ENCODE measurements at regions not wholly inside any gene's neighbourhood (a gene's known extent, or its start where the extent isn't known, plus 50 kb on each side); places are given as distances from the start of the nearest gene placed in this dataset.

DNA sequence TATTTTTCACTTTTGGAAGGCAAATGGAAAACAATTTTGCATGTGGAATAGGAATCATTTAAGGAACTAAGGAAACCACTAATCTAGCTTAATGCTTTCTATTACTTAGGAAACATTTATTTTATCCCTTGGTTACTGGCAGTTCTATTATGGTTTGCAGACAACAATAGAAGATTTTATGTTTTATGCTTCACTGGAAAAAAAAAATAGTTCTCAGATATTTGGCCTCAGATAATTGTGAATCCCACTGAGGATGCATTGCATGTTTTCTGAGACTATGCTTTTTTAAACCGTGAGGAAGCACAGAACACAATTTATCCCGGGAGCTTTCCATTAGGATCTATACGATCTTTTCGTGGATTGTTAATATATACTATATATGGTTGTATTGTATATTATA, 356.9 kb downstream of the CSNK1G3 start:
- no peak for TF ChIP-seq ZFX (IDR thresholded peaks at IDR 0.05; ENCODE audit: borderline replicate concordance)
- TF ChIP-seq, protein P1, sequence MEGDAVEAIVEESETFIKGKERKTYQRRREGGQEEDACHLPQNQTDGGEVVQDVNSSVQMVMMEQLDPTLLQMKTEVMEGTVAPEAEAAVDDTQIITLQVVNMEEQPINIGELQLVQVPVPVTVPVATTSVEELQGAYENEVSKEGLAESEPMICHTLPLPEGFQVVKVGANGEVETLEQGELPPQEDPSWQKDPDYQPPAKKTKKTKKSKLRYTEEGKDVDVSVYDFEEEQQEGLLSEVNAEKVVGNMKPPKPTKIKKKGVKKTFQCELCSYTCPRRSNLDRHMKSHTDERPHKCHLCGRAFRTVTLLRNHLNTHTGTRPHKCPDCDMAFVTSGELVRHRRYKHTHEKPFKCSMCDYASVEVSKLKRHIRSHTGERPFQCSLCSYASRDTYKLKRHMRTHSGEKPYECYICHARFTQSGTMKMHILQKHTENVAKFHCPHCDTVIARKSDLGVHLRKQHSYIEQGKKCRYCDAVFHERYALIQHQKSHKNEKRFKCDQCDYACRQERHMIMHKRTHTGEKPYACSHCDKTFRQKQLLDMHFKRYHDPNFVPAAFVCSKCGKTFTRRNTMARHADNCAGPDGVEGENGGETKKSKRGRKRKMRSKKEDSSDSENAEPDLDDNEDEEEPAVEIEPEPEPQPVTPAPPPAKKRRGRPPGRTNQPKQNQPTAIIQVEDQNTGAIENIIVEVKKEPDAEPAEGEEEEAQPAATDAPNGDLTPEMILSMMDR (IDR thresholded peaks at IDR 0.05): no peak

DNA sequence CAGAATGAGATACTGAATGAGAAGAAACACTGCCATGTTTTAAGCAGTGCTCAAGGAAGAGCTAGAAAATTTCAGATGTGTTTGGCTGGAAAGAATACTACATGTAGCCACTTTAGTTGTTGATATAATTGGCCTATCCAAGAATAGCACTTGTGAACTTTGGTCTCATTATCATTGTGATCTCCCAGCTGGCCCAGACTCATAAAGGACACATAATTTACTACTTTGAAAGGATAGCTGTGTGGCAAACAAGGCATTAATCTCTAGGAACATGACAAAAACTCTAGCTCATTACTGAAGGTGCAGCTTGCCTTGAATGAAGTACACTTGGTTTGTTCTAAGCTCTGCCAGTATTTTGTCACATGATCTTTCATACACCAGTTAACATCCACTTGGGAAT, 356.3 kb downstream of the CSNK1G3 start:
- TF ChIP-seq, protein P1 (IDR thresholded peaks at IDR 0.05): no peak
- no peak for TF ChIP-seq ZFX (IDR thresholded peaks at IDR 0.05; ENCODE audit: borderline replicate concordance)
- H3K27ac ChIP-seq: no peak overlapping the region

More for the DNA sequence above, 356.9 kb downstream of the CSNK1G3 start:
- no peak overlapping the region for H3K27ac ChIP-seq

DNA sequence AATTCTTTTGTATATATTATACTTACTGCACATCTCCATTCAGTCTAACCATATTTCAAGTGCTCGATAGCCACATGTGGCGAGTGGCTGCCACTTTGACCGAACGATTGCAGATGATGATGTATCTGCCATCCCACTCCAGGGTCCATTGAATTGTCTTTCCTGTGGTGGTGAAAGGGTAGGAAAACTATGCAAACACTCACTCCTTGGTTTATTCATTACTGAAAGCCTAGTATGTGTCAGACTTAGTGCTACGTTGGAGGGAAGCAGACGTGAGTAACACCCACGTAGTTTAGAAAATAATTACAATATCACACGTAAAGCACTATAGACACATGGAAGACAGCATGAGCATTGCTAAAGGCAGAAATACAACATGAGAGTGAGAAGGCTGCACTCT, 353.7 kb downstream of the CSNK1G3 start:
- H3K27ac ChIP-seq: no peak overlapping the region
- TF ChIP-seq, protein P1 (IDR thresholded peaks at IDR 0.05): no peak
- TF ChIP-seq ZFX (IDR thresholded peaks at IDR 0.05; ENCODE audit: borderline replicate concordance): no peak

DNA sequence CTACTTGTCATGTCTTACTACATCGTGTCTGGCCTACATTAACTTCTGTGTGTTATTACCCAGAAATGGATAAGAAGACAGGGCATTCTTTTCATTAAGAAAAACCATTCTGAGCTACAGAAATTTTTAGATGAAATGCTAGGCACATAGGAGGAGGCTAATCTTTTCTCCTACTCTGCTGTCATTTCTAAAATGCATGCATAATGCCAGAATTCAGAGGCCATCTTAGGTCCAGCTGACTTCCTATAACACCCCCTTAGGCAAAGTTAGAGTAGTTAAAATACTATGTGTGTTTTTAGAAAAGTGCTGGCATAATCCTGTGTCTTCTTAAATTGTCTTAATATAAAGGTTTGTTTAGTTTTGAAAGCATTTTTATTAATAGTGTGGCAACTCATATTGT, 352.6 kb downstream of the CSNK1G3 start:
- TF ChIP-seq ZFX (IDR thresholded peaks at IDR 0.05; ENCODE audit: borderline replicate concordance): no peak
- TF ChIP-seq, protein P1 (IDR thresholded peaks at IDR 0.05): no peak
- no peak overlapping the region for H3K27ac ChIP-seq

DNA sequence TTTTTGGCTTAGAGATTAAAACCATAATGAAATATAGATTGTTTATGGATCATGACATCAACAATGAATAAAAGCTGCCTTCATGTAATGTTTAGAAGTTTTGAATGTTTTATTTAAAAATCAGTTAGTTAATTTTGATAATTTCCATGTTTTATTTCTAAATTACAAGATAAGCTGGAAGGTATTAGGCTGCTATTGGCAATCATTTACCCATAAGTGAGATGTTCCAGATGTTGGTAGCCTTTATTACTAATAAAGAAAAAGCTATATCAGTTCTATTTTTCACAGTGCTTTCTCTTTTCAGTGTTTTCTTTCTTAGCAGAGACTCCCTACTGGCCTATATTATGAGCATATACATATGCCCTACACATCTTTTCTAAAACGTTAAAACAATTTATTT, 347.0 kb downstream of the CSNK1G3 start:
- H3K27ac ChIP-seq: no peak overlapping the region
- TF ChIP-seq ZFX (IDR thresholded peaks at IDR 0.05; ENCODE audit: borderline replicate concordance): no peak
- TF ChIP-seq, protein P1 (IDR thresholded peaks at IDR 0.05): no peak

DNA sequence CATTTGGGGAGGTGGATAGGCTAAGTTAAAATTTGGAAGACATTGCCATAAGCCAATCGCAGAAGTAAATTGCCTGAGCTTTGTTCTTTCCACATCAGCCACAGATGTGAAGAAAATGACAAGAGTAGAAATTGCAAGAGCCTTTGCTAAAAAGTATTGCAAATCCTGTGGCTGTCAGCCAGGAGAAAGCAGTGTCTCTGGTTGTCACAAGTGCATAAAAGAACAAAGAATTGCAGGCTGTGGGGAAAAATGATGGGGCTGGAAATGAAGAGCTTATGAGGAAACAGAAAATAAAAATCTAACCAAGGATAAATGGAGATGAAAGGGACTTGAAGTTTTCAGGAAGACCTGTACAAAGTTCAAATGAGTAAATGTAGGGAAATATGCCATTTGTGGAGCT, 344.8 kb downstream of the CSNK1G3 start:
- no peak for TF ChIP-seq ZFX (IDR thresholded peaks at IDR 0.05; ENCODE audit: borderline replicate concordance)
- TF ChIP-seq, protein P1 (IDR thresholded peaks at IDR 0.05): no peak
- no peak overlapping the region for H3K27ac ChIP-seq

DNA sequence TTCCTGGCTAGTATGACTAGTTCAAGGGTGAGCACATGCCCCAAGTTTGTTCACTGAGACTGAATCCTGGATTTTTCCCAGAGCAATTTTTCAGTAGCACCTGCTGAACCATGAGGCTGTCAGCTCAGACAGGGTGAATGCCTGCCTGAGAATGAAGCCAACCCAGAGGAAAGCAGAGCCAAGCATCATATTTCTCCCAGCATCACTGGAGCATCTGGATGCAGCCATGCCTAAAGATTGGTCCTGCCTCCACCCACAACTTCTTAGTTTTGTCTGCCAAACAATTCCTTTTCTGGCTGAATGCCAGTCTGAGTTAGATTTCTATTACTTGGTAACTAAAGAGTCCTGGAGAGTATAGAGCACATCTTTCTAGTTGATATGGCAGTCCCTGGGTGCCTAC, 343.6 kb downstream of the CSNK1G3 start:
- no peak for TF ChIP-seq ZFX (IDR thresholded peaks at IDR 0.05; ENCODE audit: borderline replicate concordance)

More for the DNA sequence above, 343.6 kb downstream of the CSNK1G3 start:
- H3K27ac ChIP-seq: no peak overlapping the region

All from 22Rv1 (cell line).